HEK293T (cell line): ENCODE measurements at regions not wholly inside any gene's neighbourhood (a gene's known extent, or its start where the extent isn't known, plus 50 kb on each side); places are given as distances from the start of the nearest gene placed in this dataset.

Experiments
- CTCF ChIA-PET: fragments of 350-600 bp; formaldehyde crosslinking; extraction: SDS; loops from one replicate; lab custom pipeline; 2021; ENCODE audit warnings: antibody characterized with exemption, inconsistent platforms; lab: Yijun Ruan, JAX
- POLR2A ChIA-PET: fragments of 350-600 bp; formaldehyde crosslinking; extraction: SDS; loops from one replicate; lab custom pipeline; 2020; ENCODE audit warnings: antibody characterized with exemption, inconsistent platforms; lab: Yijun Ruan, JAX
- DNase-seq: peaks from one replicate; pipeline ENCODE4 v3.0.0; 2012; ENCODE audit warnings: mixed read lengths; ENCODE audit errors: extremely low spot score
- ARNT ChIP-seq: fragments of 450-650 bp; IDR thresholded peaks from 2 replicates; pipeline ENCODE4 v1.6.1; 2017; ENCODE audit warnings: mild to moderate bottlenecking
- BHLHE40 ChIP-seq: fragments of 450-650 bp; IDR thresholded peaks from 2 replicates; pipeline ENCODE4 v1.6.1; 2016; ENCODE audit warnings: mild to moderate bottlenecking, moderate library complexity, borderline replicate concordance
- CTBP1 ChIP-seq: fragments of 450-650 bp; IDR thresholded peaks from 2 replicates; pipeline ENCODE4 v1.6.1; 2016; ENCODE audit warnings: borderline replicate concordance
- ELF4 ChIP-seq: fragments of 450-650 bp; IDR thresholded peaks from 2 replicates; pipeline ENCODE4 v1.6.1; 2017; ENCODE audit warnings: antibody characterized with exemption
- FOXA1 ChIP-seq: fragments of 450-650 bp; IDR thresholded peaks from 2 replicates; pipeline ENCODE4 v1.6.1; 2016; ENCODE audit warnings: mild to moderate bottlenecking
- FOXK2 ChIP-seq: fragments of 450-650 bp; IDR thresholded peaks from 2 replicates; pipeline ENCODE4 v1.6.1; 2016; ENCODE audit warnings: mild to moderate bottlenecking
- FOXM1 ChIP-seq: fragments of 450-650 bp; IDR thresholded peaks from 2 replicates; pipeline ENCODE4 v1.6.1; 2017; ENCODE audit warnings: mild to moderate bottlenecking, borderline replicate concordance
- HDGF ChIP-seq: fragments of 450-650 bp; IDR thresholded peaks from 2 replicates; pipeline ENCODE4 v1.6.1; 2017; ENCODE audit warnings: antibody characterized with exemption, borderline replicate concordance
- L3MBTL2 ChIP-seq: fragments of 450-650 bp; conservative IDR thresholded peaks from 2 replicates; pipeline ENCODE4 v1.6.1; 2016; ENCODE audit warnings: mild to moderate bottlenecking
- LEF1 ChIP-seq: fragments of 450-650 bp; IDR thresholded peaks from 2 replicates; pipeline ENCODE4 v1.6.1; 2017; ENCODE audit warnings: mild to moderate bottlenecking, borderline replicate concordance
- NFRKB ChIP-seq: fragments of 450-650 bp; IDR thresholded peaks from 2 replicates; pipeline ENCODE4 v1.6.1; 2016; ENCODE audit warnings: mild to moderate bottlenecking, moderate library complexity
- PKNOX1 ChIP-seq: fragments of 450-650 bp; IDR thresholded peaks from 2 replicates; pipeline ENCODE4 v1.6.1; 2016
- SP1 ChIP-seq: fragments of 450-650 bp; IDR thresholded peaks from 2 replicates; pipeline ENCODE4 v1.6.1; 2017
- SUZ12 ChIP-seq: fragments of 450-650 bp; IDR thresholded peaks from 2 replicates; pipeline ENCODE4 v1.6.1; 2016; ENCODE audit warnings: mild to moderate bottlenecking
- TARDBP ChIP-seq: fragments of 450-650 bp; IDR thresholded peaks from 2 replicates; pipeline ENCODE4 v1.6.1; 2016
- ZNF384 ChIP-seq: fragments of 450-650 bp; IDR thresholded peaks from 2 replicates; pipeline ENCODE4 v1.6.1; 2016

DNA sequence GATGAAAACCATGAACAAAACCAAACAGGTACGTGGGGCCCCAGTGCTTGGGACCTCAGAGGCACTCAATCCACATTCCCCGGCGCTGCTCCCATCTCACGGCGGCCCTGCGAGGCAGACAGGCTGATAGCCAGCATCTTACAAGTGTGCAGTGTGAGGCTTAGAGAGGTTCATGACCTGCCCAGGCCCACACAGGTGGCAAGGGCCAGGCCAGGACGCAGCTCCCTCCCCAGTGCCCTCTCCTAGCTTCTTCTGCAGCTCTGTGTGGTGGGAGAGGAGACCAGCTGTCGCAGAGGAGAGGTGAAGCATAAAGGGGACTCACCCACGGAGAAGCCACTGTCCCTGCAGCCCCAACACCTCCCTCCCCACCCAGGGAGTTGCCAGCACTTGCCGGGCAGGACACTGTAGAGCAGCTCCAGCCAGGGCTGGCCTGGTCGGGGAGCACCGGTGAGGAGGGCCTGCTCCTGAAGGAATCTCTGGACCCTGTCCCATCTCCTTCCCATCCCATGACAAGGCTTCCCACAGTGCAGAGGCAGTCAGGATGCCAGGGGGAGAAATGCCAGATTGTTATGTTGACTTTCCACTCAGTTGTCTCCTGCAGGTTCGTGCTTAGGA, 92.4 kb upstream of the TMEM45B start:
- no peak for DNase-seq
- CTCF ChIA-PET, result no interaction called here
- POLR2A ChIA-PET, result no interaction called here
- TF ChIP-seq ARNT (no peak), FOXM1 (no peak), FOXA1 (no peak), L3MBTL2 (no peak), FOXK2 (no peak), ELF4 (no peak), BHLHE40 (no peak), CTBP1 (no peak), NFRKB (no peak), TARDBP (no peak), ZNF384 (no peak), SP1 (no peak), SUZ12 (no peak)

DNA sequence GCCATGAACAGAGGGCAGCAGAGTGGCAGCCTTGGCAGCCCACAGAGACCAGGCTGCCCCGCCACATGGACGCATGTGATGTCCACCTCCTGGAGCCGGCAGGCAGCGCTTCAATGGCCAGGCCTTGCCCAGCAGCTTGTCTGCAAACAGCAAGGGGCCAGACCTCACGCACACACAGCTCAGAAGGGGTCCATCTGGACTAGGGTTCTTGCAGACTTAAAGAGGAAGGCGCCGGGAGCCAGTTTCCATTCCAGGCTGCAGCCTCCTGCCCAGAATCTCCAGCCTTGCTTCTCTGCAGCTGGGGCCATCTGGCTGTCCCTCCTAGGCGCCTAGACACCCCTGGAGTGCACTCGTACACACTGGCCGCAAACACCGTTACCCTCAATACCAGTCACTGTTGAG, 91.9 kb upstream of the TMEM45B start:
- ChIA-PET POLR2A (no interaction called here), CTCF (no interaction called here)
- no peak for DNase-seq
- TF ChIP-seq BHLHE40 (no peak), CTBP1 (no peak), TARDBP (no peak), FOXK2 (no peak), LEF1 (no peak), ARNT (no peak), ELF4 (no peak), SP1 (no peak), NFRKB (no peak), PKNOX1 (no peak), ZNF384 (no peak), FOXA1 (no peak)

- ChIA-PET CTCF (no interaction called here), POLR2A (no interaction called here)
- TF ChIP-seq L3MBTL2, result no peak
- no peak for DNase-seq
These were observed 90.8 kb upstream of the TMEM45B start for GRCh38 chr11:129724866-129725265.

DNA sequence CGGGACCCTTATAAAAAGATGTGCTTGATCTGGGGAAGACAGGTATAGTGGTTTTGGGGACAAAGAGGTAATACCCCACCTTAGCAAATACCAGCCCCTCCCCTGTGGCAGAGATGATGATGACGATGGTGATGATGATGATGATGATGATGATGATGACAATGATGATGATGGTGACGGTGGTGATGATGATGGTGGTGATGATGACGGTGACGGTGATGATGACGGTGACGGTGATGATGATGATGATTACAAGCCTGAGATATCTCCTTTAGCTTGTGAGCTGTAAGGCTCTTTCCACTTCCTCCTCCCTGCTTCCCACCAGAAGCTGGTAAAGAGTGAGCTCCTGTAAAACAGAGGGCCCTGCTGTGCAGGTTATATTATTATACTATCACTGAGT, 89.5 kb upstream of the TMEM45B start:
- ChIA-PET POLR2A (no interaction called here), CTCF (no interaction called here)
- DNase-seq, result no peak
- TF ChIP-seq HDGF, result no peak
- TF ChIP-seq PKNOX1, result no peak
- no peak for TF ChIP-seq FOXA1
- no peak for TF ChIP-seq FOXK2
- TF ChIP-seq ZNF384, result no peak
- no peak for TF ChIP-seq BHLHE40
- no peak for TF ChIP-seq FOXM1
- TF ChIP-seq L3MBTL2, result no peak
- TF ChIP-seq CTBP1, result no peak
- TF ChIP-seq SP1, result no peak
- no peak for TF ChIP-seq LEF1
- TF ChIP-seq SUZ12, result no peak
- no peak for TF ChIP-seq TARDBP
- no peak for TF ChIP-seq ARNT
- TF ChIP-seq ELF4, result no peak
- TF ChIP-seq NFRKB, result no peak

DNA sequence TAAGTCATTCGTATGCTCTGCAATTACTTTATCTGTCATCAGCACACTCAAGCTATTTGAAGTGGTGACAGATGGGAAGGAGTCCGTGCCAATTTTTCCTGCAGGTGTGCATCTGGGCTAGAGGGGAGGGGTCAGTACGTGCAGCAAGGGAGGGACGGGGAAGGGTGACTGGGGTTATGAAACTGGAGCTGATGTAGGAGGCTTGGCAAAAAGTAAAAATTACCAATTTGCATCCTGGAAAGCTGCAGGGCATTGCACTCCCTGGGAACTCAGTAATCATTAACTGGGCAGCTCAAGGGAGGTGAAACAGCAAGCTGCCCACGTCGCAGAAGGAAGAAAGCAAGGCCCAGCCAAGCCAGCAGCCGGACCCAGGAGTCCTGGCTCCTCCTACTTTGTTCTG, 87.1 kb upstream of the TMEM45B start:
- DNase-seq, result no peak
- CTCF ChIA-PET, result interaction anchor here (0.6 kb wide), 2 partner anchors 610 to 1960 kb away, joined by 3 to 4 read pairs; no protein-coding TSS in a partner anchor
- TF ChIP-seq L3MBTL2 (no peak), PKNOX1 (no peak)
- POLR2A ChIA-PET, result no interaction called here

GRCh38 chr11:129729216-129729615, 86.4 kb upstream of the TMEM45B start:
- CTCF ChIA-PET, result interaction anchor here (0.6 kb wide), 2 partner anchors 611 to 1959 kb away, joined by 3 to 4 read pairs; no protein-coding TSS in a partner anchor
- DNase-seq, result no peak
- TF ChIP-seq HDGF (no peak), SUZ12 (no peak), ZNF384 (no peak), SP1 (no peak), CTBP1 (no peak), LEF1 (no peak), TARDBP (no peak), ARNT (no peak), ELF4 (no peak), FOXA1 (no peak), FOXM1 (no peak), L3MBTL2 (no peak), BHLHE40 (no peak)
- POLR2A ChIA-PET, result no interaction called here

- POLR2A ChIA-PET, result no interaction called here
- CTCF ChIA-PET, result no interaction called here
These were observed 85.8 kb upstream of the TMEM45B start for GRCh38 chr11:129729823-129730222.

More at GRCh38 chr11:129729823-129730222, 85.8 kb upstream of the TMEM45B start:
- DNase-seq, result no peak
- TF ChIP-seq SP1, result no peak
- TF ChIP-seq ZNF384, result no peak
- no peak for TF ChIP-seq HDGF
- TF ChIP-seq LEF1, result no peak
